ENCODE measurements at regions not wholly inside any gene's neighbourhood (a gene's known extent, or its start where the extent isn't known, plus 50 kb on each side); places are given as distances from the start of the nearest gene placed in this dataset.

GRCh38 chrX:131779741-131780140 lies 235.9 kb downstream of the OR13H1 start:
- no peak for DNase-seq

GRCh38 chrX:131782646-131783045 lies 238.8 kb downstream of the OR13H1 start:
- DNase-seq: no peak

- DNase-seq: no peak
Observed at GRCh38 chrX:131783555-131784308, 239.4 kb upstream of the STK26 start.

GRCh38 chrX:131789664-131790063 lies 233.4 kb upstream of the STK26 start:
- DNase-seq: no peak

- DNase-seq: no peak
Observed at GRCh38 chrX:131791608-131792355, 231.3 kb upstream of the STK26 start.

- no peak for DNase-seq
Observed at GRCh38 chrX:131792356-131792749, 230.7 kb upstream of the STK26 start.

GRCh38 chrX:131792789-131793462 lies 230.2 kb upstream of the STK26 start:
- no peak for DNase-seq

- no peak for DNase-seq
Observed at GRCh38 chrX:131795442-131796229, 227.5 kb upstream of the STK26 start.

- DNase-seq: no peak
Observed at GRCh38 chrX:131801066-131801465, 222.0 kb upstream of the STK26 start.

GRCh38 chrX:131801911-131802310 lies 221.2 kb upstream of the STK26 start:
- DNase-seq: no peak

GRCh38 chrX:131802836-131803626 lies 220.1 kb upstream of the STK26 start:
- DNase-seq: no peak

- DNase-seq: peak; percentile 59
Observed at GRCh38 chrX:131812847-131813825, 210.0 kb upstream of the STK26 start.

- DNase-seq: peak; percentile 48
Observed at GRCh38 chrX:131816551-131817136, 206.5 kb upstream of the STK26 start.

GRCh38 chrX:131818297-131818936 lies 204.7 kb upstream of the STK26 start:
- no peak for DNase-seq

- no peak for DNase-seq
Observed at GRCh38 chrX:131821945-131822622, 201.0 kb upstream of the STK26 start.

GRCh38 chrX:131826572-131826971 lies 196.5 kb upstream of the STK26 start:
- DNase-seq: no peak

GRCh38 chrX:131827935-131828334 lies 195.2 kb upstream of the STK26 start:
- DNase-seq: no peak

GRCh38 chrX:131828482-131828881 lies 194.6 kb upstream of the STK26 start:
- DNase-seq: no peak
